Left renal pelvis (tissue), 4 donors: ENCODE measurements at regions not wholly inside any gene's neighbourhood (a gene's known extent, or its start where the extent isn't known, plus 50 kb on each side); places are given as distances from the start of the nearest gene placed in this dataset.
A peak's percentile ranks its signal among the peaks of the same experiment; 100 is the strongest.
"Not testable (repeated sequence)": the region's sequence is repeated elsewhere in the genome, so short reads cannot be mapped to it uniquely, and the experiment has no call there.

ENCODE experiments used
- DNase-seq, 4 donors: peaks; one replicate each; pipeline ENCODE4 v3.0.0-alpha.2; 2013; ENCODE audit warnings: low read depth in 4 of 4, low spot score in 3 of 4

GRCh38 chr7:149930374-149931068 is 56.8 kb downstream of the ATP6V0E2 start:
- peak; percentile 55 to 63 (median 60) for DNase-seq

GRCh38 chr7:149933776-149934175 is 60.0 kb downstream of the ATP6V0E2 start:
- not testable (repeated sequence) for DNase-seq

GRCh38 chr7:149947346-149947745 is 73.6 kb downstream of the ATP6V0E2 start:
- not testable (repeated sequence) for DNase-seq

GRCh38 chr7:149948444-149948843 is 74.7 kb downstream of the ATP6V0E2 start:
- DNase-seq = not testable (repeated sequence)

- DNase-seq = not testable (repeated sequence)
These were observed 76.3 kb downstream of the ATP6V0E2 start for GRCh38 chr7:149949863-149950577.

GRCh38 chr7:149950578-149950924 is 76.8 kb downstream of the ATP6V0E2 start:
- DNase-seq = not testable (repeated sequence)

GRCh38 chr7:149951579-149951978 is 77.8 kb downstream of the ATP6V0E2 start:
- DNase-seq = not testable (repeated sequence)

- DNase-seq = not testable (repeated sequence)
These were observed 85.1 kb downstream of the ATP6V0E2 start for GRCh38 chr7:149958880-149959279.

GRCh38 chr7:149960863-149961262 is 87.1 kb downstream of the ATP6V0E2 start:
- not testable (repeated sequence) for DNase-seq

GRCh38 chr7:149961878-149962277 is 88.1 kb downstream of the ATP6V0E2 start:
- DNase-seq = not testable (repeated sequence)

GRCh38 chr7:149962685-149963319 is 89.0 kb downstream of the ATP6V0E2 start:
- DNase-seq = not testable (repeated sequence)

GRCh38 chr7:149963985-149964384 is 90.2 kb downstream of the ATP6V0E2 start:
- not testable (repeated sequence) for DNase-seq

- not testable (repeated sequence) for DNase-seq
These were observed 92.7 kb downstream of the ATP6V0E2 start for GRCh38 chr7:149966444-149966843.

GRCh38 chr7:149972977-149973376 is 99.2 kb downstream of the ATP6V0E2 start:
- not testable (repeated sequence) for DNase-seq

- DNase-seq = not testable (repeated sequence)
These were observed 99.9 kb downstream of the ATP6V0E2 start for GRCh38 chr7:149973681-149974080.

- not testable (repeated sequence) for DNase-seq
These were observed 101.8 kb downstream of the ATP6V0E2 start for GRCh38 chr7:149975608-149976007.

GRCh38 chr7:149978537-149978936 is 104.8 kb downstream of the ATP6V0E2 start:
- not testable (repeated sequence) for DNase-seq

- not testable (repeated sequence) for DNase-seq
These were observed 105.2 kb downstream of the ATP6V0E2 start for GRCh38 chr7:149978944-149979343.

GRCh38 chr7:149982537-149983112 is 108.9 kb downstream of the ATP6V0E2 start:
- not testable (repeated sequence) for DNase-seq

GRCh38 chr7:149986866-149987265 is 113.1 kb downstream of the ATP6V0E2 start:
- not testable (repeated sequence) for DNase-seq
